ENCODE measurements at regions not wholly inside any gene's neighbourhood (a gene's known extent, or its start where the extent isn't known, plus 50 kb on each side); places are given as distances from the start of the nearest gene placed in this dataset.

- no peak for ATAC-seq
- DNase-seq, result no peak
- Mint-ChIP-seq H3K4me1 (no peaks in the 10 kb centered on the region), H3K9me3 (peaks cover 13 to 16% of the 10 kb centered on the region in 2 donors), H3K27me3 (peaks cover 7% of the 10 kb centered on the region), H3K27ac (no peak overlapping the region), H3K4me3 (no peak overlapping the region)
Observed at GRCh38 chr2:222087998-222088397, 210.8 kb downstream of the PAX3 start.

- peaks cover 6 to 7% of the 10 kb centered on the region in 2 donors for H3K9me3 Mint-ChIP-seq
- peaks cover 7% of the 10 kb centered on the region for H3K27me3 Mint-ChIP-seq
- no peak for ATAC-seq
- no peak overlapping the region for H3K27ac Mint-ChIP-seq
- no peaks in the 10 kb centered on the region for H3K4me1 Mint-ChIP-seq
- no peak overlapping the region for H3K4me3 Mint-ChIP-seq
- DNase-seq, result no peak
Observed at GRCh38 chr2:222082201-222082600, 216.6 kb downstream of the PAX3 start.

- no peak overlapping the region for H3K4me3 Mint-ChIP-seq
- no peak for DNase-seq
Observed at GRCh38 chr2:222080141-222080540, 218.7 kb downstream of the PAX3 start.

GRCh38 chr2:222076973-222077690, 221.7 kb downstream of the PAX3 start:
- H3K4me3 Mint-ChIP-seq, result no peak overlapping the region
- no peak for ATAC-seq
- no peak overlapping the region for H3K27ac Mint-ChIP-seq
- H3K9me3 Mint-ChIP-seq, result no peaks in the 10 kb centered on the region
- no peaks in the 10 kb centered on the region for H3K27me3 Mint-ChIP-seq
- no peak for DNase-seq
- H3K4me1 Mint-ChIP-seq, result no peaks in the 10 kb centered on the region

More at GRCh38 chr2:222080141-222080540, 218.7 kb downstream of the PAX3 start:
- peaks cover 3 to 6% of the 10 kb centered on the region in 2 donors for H3K9me3 Mint-ChIP-seq
- no peaks in the 10 kb centered on the region for H3K4me1 Mint-ChIP-seq
- H3K27me3 Mint-ChIP-seq, result peaks cover 5% of the 10 kb centered on the region
- no peak for ATAC-seq
- no peak overlapping the region for H3K27ac Mint-ChIP-seq

GRCh38 chr2:222074674-222075073, 224.1 kb downstream of the PAX3 start:
- H3K27me3 Mint-ChIP-seq, result no peaks in the 10 kb centered on the region
- H3K27ac Mint-ChIP-seq, result no peak overlapping the region
- H3K9me3 Mint-ChIP-seq, result no peaks in the 10 kb centered on the region
- ATAC-seq (no peak), DNase-seq (no peak)
- H3K4me3 Mint-ChIP-seq, result no peak overlapping the region
- no peaks in the 10 kb centered on the region for H3K4me1 Mint-ChIP-seq

- DNase-seq (no peak), ATAC-seq (no peak)
- no peak overlapping the region for H3K27ac Mint-ChIP-seq
- no peaks in the 10 kb centered on the region for H3K4me1 Mint-ChIP-seq
- H3K4me3 Mint-ChIP-seq, result no peak overlapping the region
- no peaks in the 10 kb centered on the region for H3K27me3 Mint-ChIP-seq
- no peaks in the 10 kb centered on the region for H3K9me3 Mint-ChIP-seq
Observed at GRCh38 chr2:222071911-222072310, 226.9 kb downstream of the PAX3 start.

- no peak overlapping the region for H3K27ac Mint-ChIP-seq
- DNase-seq (no peak), ATAC-seq (no peak)
- no peaks in the 10 kb centered on the region for H3K4me1 Mint-ChIP-seq
- H3K4me3 Mint-ChIP-seq, result no peak overlapping the region
- peaks cover 11% of the 10 kb centered on the region for H3K27me3 Mint-ChIP-seq
- no peaks in the 10 kb centered on the region for H3K9me3 Mint-ChIP-seq
Observed at GRCh38 chr2:222064286-222064685, 234.5 kb downstream of the PAX3 start.

GRCh38 chr2:222058819-222059445, 239.9 kb downstream of the PAX3 start:
- no peaks in the 10 kb centered on the region for H3K4me1 Mint-ChIP-seq
- DNase-seq (no peak), ATAC-seq (no peak)
- no peak overlapping the region for H3K27ac Mint-ChIP-seq
- no peak overlapping the region for H3K4me3 Mint-ChIP-seq
- no peaks in the 10 kb centered on the region for H3K9me3 Mint-ChIP-seq
- H3K27me3 Mint-ChIP-seq, result peaks cover 39% of the 10 kb centered on the region

- no peaks in the 10 kb centered on the region for H3K4me1 Mint-ChIP-seq
- H3K27ac Mint-ChIP-seq, result no peak overlapping the region
- H3K9me3 Mint-ChIP-seq, result no peaks in the 10 kb centered on the region
- ATAC-seq (no peak), DNase-seq (no peak)
- H3K27me3 Mint-ChIP-seq, result peaks cover 53% of the 10 kb centered on the region
- H3K4me3 Mint-ChIP-seq, result no peak overlapping the region
Observed at GRCh38 chr2:222057347-222058073, 241.3 kb downstream of the PAX3 start.

- ATAC-seq, result no peak
- no peak overlapping the region for H3K27ac Mint-ChIP-seq
Observed at GRCh38 chr2:222055328-222055727, 243.5 kb downstream of the PAX3 start.

GRCh38 chr2:222054813-222055212, 244.0 kb downstream of the PAX3 start:
- Mint-ChIP-seq H3K4me1 (no peaks in the 10 kb centered on the region), H3K27ac (no peak overlapping the region), H3K4me3 (no peak overlapping the region), H3K27me3 (peaks cover 55% of the 10 kb centered on the region), H3K9me3 (no peaks in the 10 kb centered on the region)
- DNase-seq (no peak), ATAC-seq (no peak)

More at GRCh38 chr2:222055328-222055727, 243.5 kb downstream of the PAX3 start:
- H3K9me3 Mint-ChIP-seq, result no peaks in the 10 kb centered on the region
- H3K4me1 Mint-ChIP-seq, result no peaks in the 10 kb centered on the region
- peaks cover 54% of the 10 kb centered on the region for H3K27me3 Mint-ChIP-seq
- H3K4me3 Mint-ChIP-seq, result no peak overlapping the region
- no peak for DNase-seq

GRCh38 chr2:222052934-222053367, 245.8 kb downstream of the PAX3 start:
- no peaks in the 10 kb centered on the region for H3K9me3 Mint-ChIP-seq
- H3K4me1 Mint-ChIP-seq, result no peaks in the 10 kb centered on the region
- no peak overlapping the region for H3K4me3 Mint-ChIP-seq
- H3K27ac Mint-ChIP-seq, result no peak overlapping the region
- no peak for DNase-seq
- no peak for ATAC-seq
- H3K27me3 Mint-ChIP-seq, result peaks cover 54% of the 10 kb centered on the region

- H3K4me3 Mint-ChIP-seq, result no peak overlapping the region
- H3K9me3 Mint-ChIP-seq, result no peaks in the 10 kb centered on the region
- H3K27me3 Mint-ChIP-seq, result peaks cover 46% of the 10 kb centered on the region
- ATAC-seq (no peak), DNase-seq (no peak)
- no peaks in the 10 kb centered on the region for H3K4me1 Mint-ChIP-seq
- H3K27ac Mint-ChIP-seq, result no peak overlapping the region
Observed at GRCh38 chr2:222050981-222051380, 247.8 kb downstream of the PAX3 start.

- Mint-ChIP-seq H3K27me3 (peaks cover 43% of the 10 kb centered on the region), H3K27ac (no peak overlapping the region), H3K4me3 (no peak overlapping the region), H3K9me3 (no peaks in the 10 kb centered on the region), H3K4me1 (no peaks in the 10 kb centered on the region)
- no peak for DNase-seq
- no peak for ATAC-seq
Observed at GRCh38 chr2:222049946-222050345, 248.9 kb downstream of the PAX3 start.

GRCh38 chr2:222043897-222044296, 254.9 kb downstream of the PAX3 start:
- Mint-ChIP-seq H3K4me3 (no peak overlapping the region), H3K27me3 (no peaks in the 10 kb centered on the region), H3K27ac (no peak overlapping the region), H3K9me3 (no peaks in the 10 kb centered on the region), H3K4me1 (no peaks in the 10 kb centered on the region)
- no peak for DNase-seq
- ATAC-seq, result no peak

- ATAC-seq, result no peak
- Mint-ChIP-seq H3K4me1 (no peaks in the 10 kb centered on the region), H3K9me3 (no peaks in the 10 kb centered on the region), H3K4me3 (no peak overlapping the region), H3K27me3 (no peaks in the 10 kb centered on the region), H3K27ac (no peak overlapping the region)
- no peak for DNase-seq
Observed at GRCh38 chr2:222042666-222043065, 256.1 kb downstream of the PAX3 start.

Measured in stimulated activated naive CD8-positive, alpha-beta T cell treated with anti-CD3 and anti-CD28 coated beads, Interleukin-15, amount 100 ng/mL, for 72 hours (primary cell).